HCT116 (cell line): ENCODE measurements at regions not wholly inside any gene's neighbourhood (a gene's known extent, or its start where the extent isn't known, plus 50 kb on each side); places are given as distances from the start of the nearest gene placed in this dataset.

Experiments
- ATAC-seq: fragments of 200-7000 bp; cut with Tn5 transposase; 2 replicates; pipeline ENCODE4 v1.9.1; 2020; ENCODE audit warnings: mild to moderate bottlenecking, moderate library complexity
- BruUV-seq: library from RNA; stranded (reverse); fragments of 400-500 nt; replicated peaks from 2 replicates; lab custom pipeline; 2021; lab: Mats Ljungman, UMichigan
- CTCF ChIA-PET: fragments of 300-600 bp; sonication (Branson Sonifier 250); formaldehyde crosslinking; loops from one replicate; lab custom pipeline; 2021; ENCODE audit warnings: antibody characterized with exemption; lab: Charles Lee
- POLR2A ChIA-PET: fragments of 300-600, 350-600 bp; sonication (Branson Sonifier 250); formaldehyde crosslinking; loops from one replicate; lab custom pipeline; 2021; ENCODE audit warnings: antibody characterized with exemption; lab: Charles Lee
- RAD21 ChIA-PET, 2 experiments: fragments of 300-600 bp; sonication (Branson Sonifier 250); formaldehyde crosslinking; loops; one replicate each; lab custom pipeline; 2023; ENCODE audit warnings: low total read pairs in 2 of 2; ENCODE audit not compliant: uncharacterized antibody in 2 of 2, unreplicated experiment in 2 of 2, low non-redundant PET in 1 of 2; lab: Charles Lee
- DNase-seq: peaks from one replicate; pipeline ENCODE4 v3.0.0-alpha.2; 2010; ENCODE audit warnings: low read depth, low spot score
- H2AFZ ChIP-seq: fragments of 200-600 bp; shearing (Covaris generic), sonication (generic); 2 replicates; pipeline ENCODE4 v1.6.1; 2017; ENCODE audit warnings: low read depth, mixed run types, mixed read lengths, antibody characterized with exemption, low read length; ENCODE audit not compliant: poor library complexity, severe bottlenecking
- H3K27ac ChIP-seq: 2 replicates; pipeline ENCODE4 v1.5.1; 2012; ENCODE audit warnings: low read depth, low read length
- H3K27me3 ChIP-seq: fragments of 200-600 bp; sonication (generic); 2 replicates; pipeline ENCODE4 v1.6.1; 2016; ENCODE audit warnings: mixed run types, low read length, mixed read lengths; ENCODE audit not compliant: insufficient read depth
- H3K36me3 ChIP-seq, 2 experiments: fragments of 200-500 bp in 1 of 2; fragments of 200-600 bp in 1 of 2; sonication (Bioruptor generic) in 1 of 2; sonication (generic) in 1 of 2; 2 replicates each; pipeline versions ENCODE4 v1.5.1 to v1.6.1; 2014 to 2016; ENCODE audit warnings: low read length in 2 of 2, inconsistent platforms in 1 of 2, mixed read lengths in 1 of 2, mixed run types in 1 of 2; ENCODE audit not compliant: insufficient read depth in 2 of 2, control insufficient read depth in 1 of 2
- H3K4me1 ChIP-seq, 2 experiments: fragments of 200-600 bp in 1 of 2; sonication (generic) in 1 of 2; 2 replicates each; pipeline versions ENCODE4 v1.5.1 to v1.6.1; 2012 to 2017; ENCODE audit warnings: low read length in 2 of 2, inconsistent platforms in 1 of 2, mild to moderate bottlenecking in 1 of 2, mixed read lengths in 1 of 2, mixed run types in 1 of 2, moderate library complexity in 1 of 2; ENCODE audit not compliant: insufficient read depth in 2 of 2, control insufficient read depth in 1 of 2
- H3K4me2 ChIP-seq: fragments of 200-600 bp; sonication (generic); 2 replicates; pipeline ENCODE4 v1.6.1; 2017; ENCODE audit warnings: mixed run types, low read length, mixed read lengths
- H3K4me3 ChIP-seq, 2 experiments: fragments of 200-600 bp in 1 of 2; sonication (generic) in 1 of 2; replicated peaks in 1 of 2; 2 replicates each; pipeline ENCODE4 v1.5.1; 2011 to 2016; ENCODE audit warnings: low read length in 2 of 2, control low read depth in 1 of 2, low read depth in 1 of 2, mild to moderate bottlenecking in 1 of 2, mixed read lengths in 1 of 2, mixed run types in 1 of 2
- H3K79me2 ChIP-seq: fragments of 200-600 bp; sonication (generic); 2 replicates; pipeline ENCODE4 v1.6.1; 2017; ENCODE audit warnings: mild to moderate bottlenecking, mixed run types, low read length, moderate library complexity, mixed read lengths; ENCODE audit not compliant: insufficient read depth
- H3K9ac ChIP-seq: fragments of 200-600 bp; sonication (generic); 2 replicates; pipeline ENCODE4 v1.6.1; 2016; ENCODE audit warnings: low read length, mixed read lengths
- H3K9me2 ChIP-seq: fragments of 200-600 bp; sonication (generic), shearing (Covaris generic); 2 replicates; pipeline ENCODE4 v1.6.1; 2017; ENCODE audit warnings: mixed run types, mild to moderate bottlenecking, moderate library complexity; ENCODE audit not compliant: insufficient read depth
- H3K9me3 ChIP-seq, 2 experiments: fragments of 200-500 bp in 1 of 2; fragments of 200-600 bp in 1 of 2; sonication (Bioruptor generic) in 1 of 2; sonication (generic) in 1 of 2; 2 replicates each; pipeline ENCODE4 v1.6.1; 2014 to 2017; ENCODE audit warnings: low read length in 2 of 2, mixed read lengths in 2 of 2, inconsistent platforms in 1 of 2, low read depth in 1 of 2, mild to moderate bottlenecking in 1 of 2, mixed run types in 1 of 2, moderate library complexity in 1 of 2; ENCODE audit not compliant: control insufficient read depth in 1 of 2, insufficient read depth in 1 of 2
- H4K20me1 ChIP-seq: fragments of 200-600 bp; sonication (generic), shearing (Covaris generic); 2 replicates; pipeline ENCODE4 v1.6.1; 2017; ENCODE audit warnings: mixed run types, mild to moderate bottlenecking, moderate library complexity; ENCODE audit not compliant: insufficient read depth
- ATF3 ChIP-seq: IDR thresholded peaks from 2 replicates; pipeline ENCODE4 v1.6.1; 2012
- CBX3 ChIP-seq: IDR thresholded peaks from 2 replicates; pipeline ENCODE4 v1.6.1; 2012; ENCODE audit warnings: low read depth
- CEBPB ChIP-seq: IDR thresholded peaks from 2 replicates; pipeline ENCODE4 v1.6.1; 2012; ENCODE audit warnings: low read depth
- ELF1 ChIP-seq: IDR thresholded peaks from 2 replicates; pipeline ENCODE4 v1.6.1; 2012; ENCODE audit warnings: low read depth, borderline replicate concordance
- EZH2 ChIP-seq: fragments of 200-600 bp; sonication (generic); IDR thresholded peaks from 2 replicates; pipeline ENCODE4 v1.6.1; 2017; ENCODE audit warnings: antibody characterized with exemption, mixed run types
- FOSL1 ChIP-seq: IDR thresholded peaks from 2 replicates; pipeline ENCODE4 v1.6.1; 2012; ENCODE audit warnings: low read depth
- JUND ChIP-seq: IDR thresholded peaks from 2 replicates; pipeline ENCODE4 v1.6.1; 2012
- MAX ChIP-seq: IDR thresholded peaks from 2 replicates; pipeline ENCODE4 v1.6.1; 2012
- POLR2A ChIP-seq: IDR thresholded peaks from 2 replicates; pipeline ENCODE4 v1.7.0; 2011; ENCODE audit warnings: borderline replicate concordance; ENCODE audit not compliant: insufficient read depth, insufficient read length; ENCODE audit errors: extremely low read depth
- POLR2AphosphoS5 ChIP-seq: IDR thresholded peaks from 2 replicates; pipeline ENCODE4 v1.6.1; 2011; ENCODE audit warnings: mild to moderate bottlenecking, low read depth, low read length, moderate library complexity
- RAD21 ChIP-seq: IDR thresholded peaks from 2 replicates; pipeline ENCODE4 v1.6.1; 2012; ENCODE audit warnings: low read depth, mild to moderate bottlenecking
- SIN3A ChIP-seq: IDR thresholded peaks from 2 replicates; pipeline ENCODE4 v1.6.1; 2012; ENCODE audit warnings: low read depth
- SP1 ChIP-seq: IDR thresholded peaks from 2 replicates; pipeline ENCODE4 v1.6.1; 2012; ENCODE audit warnings: low read depth
- SRF ChIP-seq: IDR thresholded peaks from 2 replicates; pipeline ENCODE4 v1.6.1; 2012; ENCODE audit warnings: low read depth
- YY1 ChIP-seq: IDR thresholded peaks from 2 replicates; pipeline ENCODE4 v1.6.1; 2011; ENCODE audit warnings: low read length, low read depth, moderate library complexity, mild to moderate bottlenecking; ENCODE audit not compliant: insufficient replicate concordance; ENCODE audit errors: extremely low read depth
- ZFX ChIP-seq: fragments of 450-650 bp; IDR thresholded peaks from 2 replicates; pipeline ENCODE4 v1.6.1; 2017
- ZNF274 ChIP-seq: fragments of 200-500 bp; sonication (Bioruptor generic); IDR thresholded peaks from 2 replicates; pipeline ENCODE4 v1.6.1; 2014; ENCODE audit warnings: mild to moderate bottlenecking, low read depth, low read length, inconsistent platforms
- intact Hi-C: fragments of 100-400 bp; cut with micrococcal nuclease; formaldehyde crosslinking; loops from 2 replicates; pipeline ENCODE4 v1.10.0; 2022
- TF ChIP-seq, protein P1 (sequence below), 3 experiments: fragments of 200-600 bp in 1 of 3; sonication (generic) in 1 of 3; IDR thresholded peaks in 2 of 3; conservative IDR thresholded peaks in 1 of 3; 2 replicates each; pipeline ENCODE4 v1.5.1; 2012 to 2017; ENCODE audit warnings: low read depth in 2 of 3, low read length in 2 of 3, antibody characterized with exemption in 1 of 3, borderline replicate concordance in 1 of 3, control low read depth in 1 of 3, mild to moderate bottlenecking in 1 of 3, mixed read lengths in 1 of 3, mixed run types in 1 of 3, moderate library complexity in 1 of 3; ENCODE audit not compliant: insufficient read depth in 1 of 3
- TF ChIP-seq, protein P2 (sequence below): IDR thresholded peaks from 2 replicates; pipeline ENCODE4 v1.6.1; 2012; ENCODE audit warnings: low read depth
- TF ChIP-seq, protein P3 (sequence below): IDR thresholded peaks from 2 replicates; pipeline ENCODE4 v1.6.1; 2011; ENCODE audit warnings: mild to moderate bottlenecking, low read length, moderate library complexity; ENCODE audit not compliant: insufficient replicate concordance; ENCODE audit errors: extremely low read depth

- Histone ChIP-seq H4K20me1 (no peaks in the 10 kb centered on the region), H3K9me3 (no peaks in the 10 kb centered on the region), H3K36me3 (no peaks in the 10 kb centered on the region), H3K4me3 (no peak overlapping the region), H3K79me2 (no peaks in the 10 kb centered on the region), H3K27me3 (no peaks in the 10 kb centered on the region), H3K4me1 (no peaks in the 10 kb centered on the region), H3K9me2 (no peaks in the 10 kb centered on the region), H3K4me2 (no peak overlapping the region), H3K27ac (no peak overlapping the region), H2AFZ (no peak overlapping the region), H3K9ac (no peak overlapping the region)
- DNase-seq (no peak), ATAC-seq (no peak)
- RAD21 ChIA-PET: no interaction called here
- CTCF ChIA-PET: no interaction called here
- TF ChIP-seq RAD21 (no peak), SIN3A (no peak), ZFX (no peak), CBX3 (no peak), ATF3 (no peak), CEBPB (no peak), POLR2AphosphoS5 (no peak), YY1 (no peak), ZNF274 (no peak), SP1 (no peak), ELF1 (no peak), JUND (no peak), MAX (no peak), FOSL1 (no peak), POLR2A (no peak), EZH2 (no peak), SRF (no peak)
- TF ChIP-seq, protein P1, sequence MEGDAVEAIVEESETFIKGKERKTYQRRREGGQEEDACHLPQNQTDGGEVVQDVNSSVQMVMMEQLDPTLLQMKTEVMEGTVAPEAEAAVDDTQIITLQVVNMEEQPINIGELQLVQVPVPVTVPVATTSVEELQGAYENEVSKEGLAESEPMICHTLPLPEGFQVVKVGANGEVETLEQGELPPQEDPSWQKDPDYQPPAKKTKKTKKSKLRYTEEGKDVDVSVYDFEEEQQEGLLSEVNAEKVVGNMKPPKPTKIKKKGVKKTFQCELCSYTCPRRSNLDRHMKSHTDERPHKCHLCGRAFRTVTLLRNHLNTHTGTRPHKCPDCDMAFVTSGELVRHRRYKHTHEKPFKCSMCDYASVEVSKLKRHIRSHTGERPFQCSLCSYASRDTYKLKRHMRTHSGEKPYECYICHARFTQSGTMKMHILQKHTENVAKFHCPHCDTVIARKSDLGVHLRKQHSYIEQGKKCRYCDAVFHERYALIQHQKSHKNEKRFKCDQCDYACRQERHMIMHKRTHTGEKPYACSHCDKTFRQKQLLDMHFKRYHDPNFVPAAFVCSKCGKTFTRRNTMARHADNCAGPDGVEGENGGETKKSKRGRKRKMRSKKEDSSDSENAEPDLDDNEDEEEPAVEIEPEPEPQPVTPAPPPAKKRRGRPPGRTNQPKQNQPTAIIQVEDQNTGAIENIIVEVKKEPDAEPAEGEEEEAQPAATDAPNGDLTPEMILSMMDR (IDR thresholded peaks at IDR 0.05 in 2 of 3, conservative IDR thresholded peaks at IDR 0.05 in 1 of 3; ENCODE audit: borderline replicate concordance in 1 of 3, insufficient read depth in 1 of 3, low read depth in 2 of 3, low read length in 2 of 3): no peak
- TF ChIP-seq, protein P2, sequence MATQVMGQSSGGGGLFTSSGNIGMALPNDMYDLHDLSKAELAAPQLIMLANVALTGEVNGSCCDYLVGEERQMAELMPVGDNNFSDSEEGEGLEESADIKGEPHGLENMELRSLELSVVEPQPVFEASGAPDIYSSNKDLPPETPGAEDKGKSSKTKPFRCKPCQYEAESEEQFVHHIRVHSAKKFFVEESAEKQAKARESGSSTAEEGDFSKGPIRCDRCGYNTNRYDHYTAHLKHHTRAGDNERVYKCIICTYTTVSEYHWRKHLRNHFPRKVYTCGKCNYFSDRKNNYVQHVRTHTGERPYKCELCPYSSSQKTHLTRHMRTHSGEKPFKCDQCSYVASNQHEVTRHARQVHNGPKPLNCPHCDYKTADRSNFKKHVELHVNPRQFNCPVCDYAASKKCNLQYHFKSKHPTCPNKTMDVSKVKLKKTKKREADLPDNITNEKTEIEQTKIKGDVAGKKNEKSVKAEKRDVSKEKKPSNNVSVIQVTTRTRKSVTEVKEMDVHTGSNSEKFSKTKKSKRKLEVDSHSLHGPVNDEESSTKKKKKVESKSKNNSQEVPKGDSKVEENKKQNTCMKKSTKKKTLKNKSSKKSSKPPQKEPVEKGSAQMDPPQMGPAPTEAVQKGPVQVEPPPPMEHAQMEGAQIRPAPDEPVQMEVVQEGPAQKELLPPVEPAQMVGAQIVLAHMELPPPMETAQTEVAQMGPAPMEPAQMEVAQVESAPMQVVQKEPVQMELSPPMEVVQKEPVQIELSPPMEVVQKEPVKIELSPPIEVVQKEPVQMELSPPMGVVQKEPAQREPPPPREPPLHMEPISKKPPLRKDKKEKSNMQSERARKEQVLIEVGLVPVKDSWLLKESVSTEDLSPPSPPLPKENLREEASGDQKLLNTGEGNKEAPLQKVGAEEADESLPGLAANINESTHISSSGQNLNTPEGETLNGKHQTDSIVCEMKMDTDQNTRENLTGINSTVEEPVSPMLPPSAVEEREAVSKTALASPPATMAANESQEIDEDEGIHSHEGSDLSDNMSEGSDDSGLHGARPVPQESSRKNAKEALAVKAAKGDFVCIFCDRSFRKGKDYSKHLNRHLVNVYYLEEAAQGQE: no peak
- TF ChIP-seq, protein P3, sequence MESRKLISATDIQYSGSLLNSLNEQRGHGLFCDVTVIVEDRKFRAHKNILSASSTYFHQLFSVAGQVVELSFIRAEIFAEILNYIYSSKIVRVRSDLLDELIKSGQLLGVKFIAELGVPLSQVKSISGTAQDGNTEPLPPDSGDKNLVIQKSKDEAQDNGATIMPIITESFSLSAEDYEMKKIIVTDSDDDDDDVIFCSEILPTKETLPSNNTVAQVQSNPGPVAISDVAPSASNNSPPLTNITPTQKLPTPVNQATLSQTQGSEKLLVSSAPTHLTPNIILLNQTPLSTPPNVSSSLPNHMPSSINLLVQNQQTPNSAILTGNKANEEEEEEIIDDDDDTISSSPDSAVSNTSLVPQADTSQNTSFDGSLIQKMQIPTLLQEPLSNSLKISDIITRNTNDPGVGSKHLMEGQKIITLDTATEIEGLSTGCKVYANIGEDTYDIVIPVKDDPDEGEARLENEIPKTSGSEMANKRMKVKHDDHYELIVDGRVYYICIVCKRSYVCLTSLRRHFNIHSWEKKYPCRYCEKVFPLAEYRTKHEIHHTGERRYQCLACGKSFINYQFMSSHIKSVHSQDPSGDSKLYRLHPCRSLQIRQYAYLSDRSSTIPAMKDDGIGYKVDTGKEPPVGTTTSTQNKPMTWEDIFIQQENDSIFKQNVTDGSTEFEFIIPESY: no peak
- POLR2A ChIA-PET: no interaction called here
- BruUV-seq: no TSS peak
- intact Hi-C loops: no loop called here
Measured at GRCh38 chr7:136179154-136179553, 202.0 kb upstream of the MTPN start.
